KOPT-K1 (cell line): ENCODE measurements at regions not wholly inside any gene's neighbourhood (a gene's known extent, or its start where the extent isn't known, plus 50 kb on each side); places are given as distances from the start of the nearest gene placed in this dataset.

Experiments used
- H3K27ac ChIP-seq: fragments of 200-600 bp; sonication (generic); 2 replicates; pipeline ENCODE4 v1.5.1; 2016; ENCODE audit warnings: antibody characterized with exemption, mild to moderate bottlenecking, low read depth, low read length; ENCODE audit not compliant: poor library complexity, severe bottlenecking
- H3K36me3 ChIP-seq: fragments of 200-600 bp; sonication (generic); 2 replicates; pipeline ENCODE4 v1.5.1; 2017; ENCODE audit warnings: antibody characterized with exemption, mild to moderate bottlenecking, low read length, moderate library complexity; ENCODE audit not compliant: insufficient read depth
- H3K9me3 ChIP-seq: fragments of 200-600 bp; sonication (generic); 2 replicates; pipeline ENCODE4 v1.5.1; 2017; ENCODE audit warnings: antibody characterized with exemption, low read length, mild to moderate bottlenecking; ENCODE audit not compliant: insufficient read depth, poor library complexity, severe bottlenecking

DNA sequence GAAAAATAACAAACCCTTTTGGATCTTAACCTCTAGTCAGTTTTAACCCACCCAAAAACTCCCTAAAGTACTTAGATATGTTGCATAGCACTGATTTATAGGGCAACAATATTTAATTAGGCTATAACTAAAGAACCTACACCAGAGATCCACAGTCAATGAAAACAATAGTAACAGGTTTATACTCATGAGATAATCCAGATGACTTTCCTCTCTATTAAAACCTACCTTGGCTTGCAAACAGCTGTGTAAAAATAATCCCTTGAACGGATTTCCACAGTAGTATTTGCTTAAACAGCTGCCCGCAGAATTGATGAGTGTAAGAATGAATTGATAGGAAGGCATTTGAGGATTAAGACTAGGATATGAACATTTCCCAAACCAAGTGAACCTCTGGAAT lies 104.3 kb upstream of the PTPRR start:
- H3K9me3 ChIP-seq, result no peaks in the 10 kb centered on the region
- H3K36me3 ChIP-seq, result no peaks in the 10 kb centered on the region
- H3K27ac ChIP-seq, result no peak overlapping the region

DNA sequence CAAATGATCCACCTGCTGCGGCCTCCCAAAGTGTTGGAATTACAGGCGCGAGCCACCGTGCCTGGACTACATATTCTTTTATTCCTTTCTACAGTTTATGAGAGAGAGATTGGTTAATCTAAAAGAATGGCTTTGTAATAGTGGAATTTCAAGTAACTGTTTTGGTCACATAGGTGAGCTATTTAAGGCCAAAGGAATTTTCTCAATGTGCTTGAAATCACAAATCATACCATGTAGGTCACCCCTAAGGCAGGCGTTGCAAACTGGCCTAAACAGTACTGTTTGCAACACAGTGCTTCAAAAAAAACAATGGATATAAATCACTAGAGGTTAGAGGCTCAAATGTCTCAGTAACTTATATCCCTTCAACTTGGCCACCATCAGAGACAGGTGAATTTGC lies 103.7 kb upstream of the PTPRR start:
- Histone ChIP-seq H3K9me3 (no peaks in the 10 kb centered on the region), H3K36me3 (no peaks in the 10 kb centered on the region), H3K27ac (no peak overlapping the region)

DNA sequence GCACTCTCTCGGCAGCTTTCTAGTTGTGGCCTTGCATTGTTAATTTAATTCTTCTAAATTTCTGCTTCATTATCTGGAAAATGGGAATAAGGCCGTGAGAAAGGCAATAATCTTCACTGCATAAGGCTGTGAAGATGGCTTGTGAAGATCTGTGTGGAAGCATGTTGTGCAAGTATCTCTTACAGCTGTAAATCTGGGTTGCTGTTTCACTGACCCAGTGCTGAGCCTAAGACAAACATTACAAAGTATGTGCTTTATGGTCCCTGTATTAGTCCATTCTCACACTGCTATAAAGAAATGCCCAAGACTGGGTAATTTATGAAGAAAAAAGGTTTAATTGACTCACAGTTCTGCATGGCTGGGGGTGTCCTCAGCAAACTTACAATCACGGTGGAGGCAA lies 101.0 kb upstream of the PTPRR start:
- H3K9me3 ChIP-seq, result no peaks in the 10 kb centered on the region
- no peaks in the 10 kb centered on the region for H3K36me3 ChIP-seq
- H3K27ac ChIP-seq, result no peak overlapping the region

DNA sequence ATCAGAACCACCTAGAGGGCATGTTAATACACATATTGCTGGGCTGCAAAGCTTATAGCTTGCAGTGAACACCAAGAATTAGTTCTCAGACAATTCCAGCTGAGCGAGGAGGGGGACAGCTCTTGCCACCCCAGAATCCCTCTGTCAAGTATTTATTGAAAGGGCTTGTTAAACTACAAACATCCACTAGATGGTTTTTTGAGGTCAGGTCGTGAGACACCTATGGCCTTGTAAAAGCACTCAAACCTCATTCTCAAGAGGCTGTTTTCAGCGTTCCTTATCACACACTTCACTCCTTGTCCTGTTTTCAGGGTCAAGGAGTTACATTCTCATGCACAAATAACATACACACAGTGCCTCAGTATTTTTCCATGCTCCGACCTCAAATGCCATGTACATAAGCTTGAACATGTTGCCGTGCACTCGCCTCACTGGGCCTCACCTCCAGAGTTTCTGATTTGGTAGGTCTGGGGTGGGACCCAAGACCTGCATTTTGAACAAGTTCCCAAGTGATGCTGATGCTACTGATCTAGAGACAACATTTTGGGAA lies 98.8 kb upstream of the PTPRR start:
- Histone ChIP-seq H3K36me3 (no peaks in the 10 kb centered on the region), H3K9me3 (no peaks in the 10 kb centered on the region)

DNA sequence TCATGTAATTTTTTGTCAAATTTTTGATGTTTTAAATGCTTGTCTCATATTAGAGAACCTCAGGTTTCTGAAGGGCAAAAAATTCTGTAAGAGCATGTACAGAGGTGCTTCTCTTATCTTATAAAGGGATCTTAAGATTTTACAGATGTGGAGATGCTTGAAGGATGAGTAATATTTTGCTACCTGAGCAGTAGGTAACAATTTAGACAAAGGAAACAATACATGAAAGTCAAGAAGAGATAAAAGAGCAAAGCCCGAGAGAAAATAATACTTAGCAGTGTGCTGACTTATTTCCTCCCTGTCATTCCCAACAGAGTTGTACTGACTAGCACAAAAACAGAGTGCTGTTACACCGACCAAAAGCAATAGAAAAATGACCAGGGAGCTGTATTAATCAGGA lies 98.1 kb upstream of the PTPRR start:
- Histone ChIP-seq H3K27ac (no peak overlapping the region), H3K9me3 (no peaks in the 10 kb centered on the region), H3K36me3 (no peaks in the 10 kb centered on the region)

More for the DNA sequence above, 98.8 kb upstream of the PTPRR start:
- no peak overlapping the region for H3K27ac ChIP-seq

DNA sequence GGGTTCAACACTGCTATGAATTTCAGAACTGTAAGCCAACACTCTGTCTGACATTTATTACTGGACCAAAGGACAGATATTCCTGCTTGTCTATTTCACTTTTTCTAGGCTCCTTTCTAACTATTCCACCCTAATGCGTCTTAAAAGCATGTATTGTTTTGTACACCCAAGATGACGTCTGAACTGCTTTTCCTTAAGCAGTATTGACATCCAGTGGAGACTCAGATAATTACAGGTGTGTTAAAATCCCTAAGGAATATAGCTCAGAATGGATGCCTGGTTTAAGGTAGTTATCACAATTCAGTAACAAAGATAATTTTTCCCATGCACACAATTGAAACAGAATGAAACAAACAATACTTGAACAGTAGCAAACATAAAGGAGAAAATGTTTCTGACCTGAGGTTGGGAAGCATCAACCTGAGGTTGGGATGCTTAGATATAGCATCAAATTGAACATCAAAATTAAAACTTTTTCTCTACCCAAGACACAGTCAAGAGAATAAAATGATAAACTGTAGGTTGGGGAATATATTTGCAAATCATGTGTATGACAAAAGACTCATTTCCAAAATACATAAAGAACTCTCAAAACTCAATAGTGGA lies 93.7 kb upstream of the PTPRR start:
- no peak overlapping the region for H3K27ac ChIP-seq

DNA sequence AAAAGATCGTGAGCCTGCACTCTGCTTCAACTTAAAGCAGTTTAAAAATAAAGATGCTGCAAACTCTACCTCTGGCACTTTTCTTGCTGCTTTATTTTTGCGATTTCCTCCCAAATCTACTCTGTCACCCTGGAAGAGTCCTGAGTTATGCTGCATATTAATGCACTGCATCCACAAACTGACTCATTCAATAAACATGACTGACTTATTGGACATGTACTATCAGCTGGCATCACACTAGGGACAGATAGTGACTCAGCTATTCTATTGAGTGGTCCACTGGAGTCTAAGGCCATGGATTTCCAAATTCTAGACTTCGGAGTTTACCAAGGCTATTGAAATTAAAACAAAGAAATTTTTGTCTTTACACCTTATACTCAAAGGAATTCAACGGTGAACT lies 90.7 kb upstream of the PTPRR start:
- no peak overlapping the region for H3K27ac ChIP-seq
- no peaks in the 10 kb centered on the region for H3K9me3 ChIP-seq
- H3K36me3 ChIP-seq, result no peaks in the 10 kb centered on the region

More for the DNA sequence above, 93.7 kb upstream of the PTPRR start:
- Histone ChIP-seq H3K9me3 (no peaks in the 10 kb centered on the region), H3K36me3 (no peaks in the 10 kb centered on the region)

DNA sequence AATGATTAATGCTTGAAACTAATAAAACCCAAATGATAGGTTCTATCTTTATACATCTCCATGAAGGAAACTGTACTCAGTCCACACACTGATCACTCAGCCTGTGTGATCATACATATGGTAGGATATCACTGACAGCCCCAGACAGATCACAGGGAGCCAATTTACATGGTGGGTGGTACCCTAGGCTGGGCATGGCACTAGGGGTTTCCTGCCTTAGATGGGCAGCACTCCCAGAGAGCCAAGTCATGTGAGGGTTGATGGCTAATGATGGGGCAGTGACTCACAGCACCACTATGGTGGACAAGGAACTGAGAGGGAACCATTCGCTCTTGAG lies 89.6 kb upstream of the PTPRR start:
- Histone ChIP-seq H3K9me3 (no peaks in the 10 kb centered on the region), H3K36me3 (no peaks in the 10 kb centered on the region), H3K27ac (peak overlapping the region; percentile 74)

DNA sequence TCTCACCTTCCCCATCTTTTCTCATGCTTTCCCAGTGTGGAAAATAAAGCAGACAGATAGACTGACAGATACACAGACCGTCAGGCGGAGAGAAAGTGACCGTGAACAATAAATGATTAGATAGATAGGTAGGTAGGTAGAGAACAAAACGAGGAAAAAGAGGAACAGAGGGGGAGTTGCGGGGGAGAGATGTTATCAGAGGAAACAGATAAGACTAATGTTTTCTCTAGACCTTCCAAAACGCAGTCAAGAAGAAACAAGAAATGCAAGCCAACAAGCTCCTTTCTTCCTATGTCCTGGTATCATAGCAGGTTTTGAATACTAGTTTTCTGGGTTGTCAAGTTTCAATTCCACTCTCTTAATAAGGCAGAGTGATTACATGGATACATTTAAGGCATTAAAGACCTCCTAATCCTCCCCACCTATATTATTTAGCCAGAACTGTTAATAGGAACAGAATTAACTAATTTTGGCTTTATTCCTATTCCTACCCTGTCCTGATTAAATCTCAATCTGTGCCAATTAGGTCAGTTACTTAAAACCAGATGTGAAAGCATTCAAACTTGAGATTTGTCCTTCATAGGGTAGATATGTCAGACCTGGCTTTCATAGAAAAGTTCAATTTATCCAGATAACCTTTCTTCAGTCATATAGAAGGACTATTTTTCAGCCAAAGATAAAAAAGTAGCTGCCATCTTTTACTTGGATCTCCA lies 89.0 kb upstream of the PTPRR start:
- Histone ChIP-seq H3K9me3 (no peaks in the 10 kb centered on the region), H3K36me3 (no peaks in the 10 kb centered on the region), H3K27ac (peak overlapping the region; percentile 74)

DNA sequence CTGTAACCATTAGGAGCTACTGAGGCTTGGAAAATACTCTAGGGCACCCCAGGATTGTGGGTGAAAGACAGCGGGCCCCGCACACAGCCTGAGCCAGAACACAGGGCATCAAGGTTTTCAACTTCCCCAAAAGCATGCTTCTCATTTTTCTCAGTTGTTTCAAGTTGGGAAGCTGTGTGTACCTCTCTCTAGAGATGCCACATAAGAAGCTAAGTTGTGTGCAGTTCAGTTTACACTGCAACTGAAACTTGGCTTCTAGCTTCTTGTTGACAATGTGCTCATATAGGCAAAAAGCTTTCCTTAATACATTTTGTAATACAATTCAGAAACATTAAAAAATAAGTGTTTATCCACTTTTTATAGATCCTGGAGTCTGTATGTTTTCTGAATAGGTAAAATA lies 88.1 kb upstream of the PTPRR start:
- H3K36me3 ChIP-seq, result no peaks in the 10 kb centered on the region
- no peaks in the 10 kb centered on the region for H3K9me3 ChIP-seq
- peak overlapping the region; percentile 74 for H3K27ac ChIP-seq

DNA sequence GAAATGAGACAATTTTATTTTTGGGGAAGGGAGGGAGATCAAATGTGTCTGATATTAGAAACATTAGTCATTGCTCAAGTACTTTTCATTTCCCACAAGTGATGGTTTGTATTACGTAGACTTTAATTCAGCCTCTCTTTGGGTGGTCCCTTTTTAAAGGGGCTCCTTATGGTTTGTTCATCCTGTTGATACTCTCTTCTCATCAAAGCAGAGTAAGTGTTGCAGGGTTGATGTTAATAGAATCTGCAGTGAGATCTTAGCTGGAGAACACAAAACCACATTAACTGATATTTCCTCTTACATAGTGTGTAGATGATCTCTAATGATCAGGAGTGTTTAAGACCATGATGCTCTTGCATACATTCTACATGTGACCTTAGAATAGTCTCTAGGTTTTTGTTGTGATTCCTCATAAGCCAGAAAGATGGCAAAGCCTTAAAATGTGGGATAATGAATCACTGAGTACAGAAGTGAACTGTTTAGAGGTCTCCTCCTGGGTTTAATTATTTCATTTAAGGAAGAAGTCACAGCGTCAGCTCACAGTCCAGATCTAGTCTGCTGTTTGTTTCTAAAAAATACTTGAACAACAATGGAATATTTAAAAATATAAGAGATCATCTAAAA lies 87.4 kb upstream of the PTPRR start:
- Histone ChIP-seq H3K9me3 (no peaks in the 10 kb centered on the region), H3K36me3 (no peaks in the 10 kb centered on the region), H3K27ac (peak overlapping the region; percentile 74)

DNA sequence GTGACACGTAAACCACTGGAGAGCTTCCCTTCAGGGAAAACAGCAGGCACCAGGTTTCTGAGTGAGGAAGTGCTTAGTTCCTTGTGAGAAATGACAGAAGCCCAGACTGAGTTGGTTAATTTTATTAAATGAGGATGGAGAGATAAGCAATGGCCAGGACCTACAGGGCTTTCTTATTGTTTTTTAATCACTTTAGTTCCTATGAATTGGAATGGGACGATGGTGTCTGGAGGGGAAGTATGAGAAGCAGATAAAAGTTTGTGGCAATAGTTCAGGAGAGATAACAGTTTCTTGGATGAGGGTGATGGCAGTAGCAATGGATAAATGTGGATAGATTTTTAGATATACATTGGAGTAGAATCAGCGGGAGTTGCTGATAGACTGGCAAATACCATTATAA lies 86.5 kb upstream of the PTPRR start:
- Histone ChIP-seq H3K36me3 (no peaks in the 10 kb centered on the region), H3K27ac (peak overlapping the region; percentile 74), H3K9me3 (no peaks in the 10 kb centered on the region)

DNA sequence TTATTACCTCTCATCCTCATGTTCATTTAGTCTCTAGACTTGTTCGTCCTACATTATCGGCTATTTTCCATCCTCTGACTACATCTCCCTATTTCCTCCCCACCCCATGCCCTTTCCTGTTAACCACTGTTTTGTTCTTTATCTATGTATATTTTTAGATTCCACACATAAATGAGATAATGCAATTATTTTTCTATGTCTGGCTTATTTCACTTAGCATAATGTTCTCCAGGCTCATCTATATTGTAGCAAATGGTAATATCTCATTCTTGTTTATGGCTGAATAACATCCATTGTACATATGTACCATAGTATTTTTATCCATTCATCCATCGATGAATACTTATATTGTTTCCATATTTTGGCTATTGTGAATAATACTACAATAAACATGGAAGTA lies 84.6 kb upstream of the PTPRR start:
- no peaks in the 10 kb centered on the region for H3K36me3 ChIP-seq
- H3K27ac ChIP-seq, result no peak overlapping the region
- H3K9me3 ChIP-seq, result no peaks in the 10 kb centered on the region

DNA sequence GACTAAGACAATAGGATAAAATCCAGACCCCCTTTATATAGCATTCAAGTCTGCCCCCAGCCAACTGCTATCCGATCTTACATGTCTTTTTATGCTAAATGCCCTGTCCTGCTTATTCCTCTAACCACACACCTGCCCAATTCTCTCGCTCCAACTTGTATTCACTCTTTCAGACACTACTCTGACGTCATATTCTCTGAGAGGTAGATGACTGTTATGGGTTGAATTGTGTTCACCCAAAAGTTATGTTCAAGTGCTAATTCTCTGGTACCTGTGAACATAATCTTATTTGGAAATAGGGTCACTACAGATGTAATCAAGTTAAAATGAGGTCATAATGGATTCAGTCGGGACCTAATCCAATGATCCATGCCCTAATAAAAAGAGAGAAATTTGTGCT lies 84.0 kb upstream of the PTPRR start:
- Histone ChIP-seq H3K9me3 (no peaks in the 10 kb centered on the region), H3K36me3 (no peaks in the 10 kb centered on the region), H3K27ac (no peak overlapping the region)

DNA sequence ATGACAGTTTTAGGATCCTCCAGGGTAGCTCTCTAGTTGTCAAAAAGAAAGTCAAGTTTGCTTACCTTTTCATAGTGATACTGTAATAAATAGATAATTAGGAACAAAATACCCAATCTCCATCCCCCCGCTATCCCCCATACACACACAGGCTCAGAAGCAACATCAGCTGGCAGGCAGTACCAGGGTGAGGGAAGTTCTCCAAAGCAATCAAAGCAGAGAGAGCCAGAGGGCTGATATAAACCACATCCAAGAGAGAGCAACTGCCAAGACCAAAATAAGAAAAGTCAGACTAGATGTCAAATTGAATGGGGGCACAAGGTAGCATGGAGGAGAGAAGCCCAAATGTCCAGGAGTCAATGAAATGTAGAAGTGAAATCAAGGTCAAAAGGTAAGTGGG lies 80.2 kb upstream of the PTPRR start:
- Histone ChIP-seq H3K36me3 (no peaks in the 10 kb centered on the region), H3K27ac (peak overlapping the region; percentile 21), H3K9me3 (no peaks in the 10 kb centered on the region)

DNA sequence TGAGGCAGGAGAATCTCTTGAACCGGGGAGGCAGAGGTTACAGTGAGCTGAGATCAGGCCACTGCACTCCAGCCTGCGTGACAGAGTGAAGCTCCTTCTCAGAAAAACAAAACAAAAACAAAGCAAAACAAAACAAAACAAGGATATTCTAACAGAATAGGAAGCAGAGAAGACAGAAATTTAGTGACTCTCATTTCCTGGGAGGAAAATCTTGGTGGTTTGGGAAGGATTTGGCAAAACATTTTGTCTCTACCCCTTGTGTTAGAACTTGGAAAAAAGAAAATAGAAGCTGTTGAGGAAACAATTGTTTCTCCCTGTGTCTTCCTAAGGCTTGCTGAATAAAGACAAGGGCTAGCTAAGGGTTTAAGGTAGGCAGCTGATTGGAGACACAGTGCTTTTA lies 79.7 kb upstream of the PTPRR start:
- no peaks in the 10 kb centered on the region for H3K9me3 ChIP-seq
- no peaks in the 10 kb centered on the region for H3K36me3 ChIP-seq
- peak overlapping the region; percentile 21 for H3K27ac ChIP-seq
